Thoracic aorta (tissue), 2 donors: ENCODE measurements at regions not wholly inside any gene's neighbourhood (a gene's known extent, or its start where the extent isn't known, plus 50 kb on each side); places are given as distances from the start of the nearest gene placed in this dataset.

Source experiments
- ATAC-seq: fragments of 150-250 bp; one replicate; pipeline ENCODE4 v1.8.0; 2017; ENCODE audit warnings: low read depth; ENCODE audit not compliant: insufficient number of reproducible peaks, low FRiP score
- DNase-seq: peaks from one replicate; pipeline ENCODE4 v3.0.0-alpha.2; 2020; ENCODE audit warnings: low spot score
- H3K27ac ChIP-seq, 2 donors: fragments of 200-600 bp; sonication (generic); 1 replicate in 1 of 2; 2 replicates in 1 of 2; pipeline ENCODE4 v1.5.1; 2016; ENCODE audit warnings: mild to moderate bottlenecking in 2 of 2, moderate library complexity in 2 of 2
- H3K27me3 ChIP-seq: fragments of 200-600 bp; sonication (generic); replicated peaks from 2 replicates; pipeline ENCODE4 v1.6.0; 2016; ENCODE audit warnings: mild to moderate bottlenecking; ENCODE audit not compliant: insufficient read depth
- H3K36me3 ChIP-seq: fragments of 200-600 bp; sonication (generic); one replicate; pipeline ENCODE4 v1.5.1; 2016
- H3K4me1 ChIP-seq, 2 donors: fragments of 200-600 bp; sonication (generic); 1 replicate in 1 of 2; 2 replicates in 1 of 2; pipeline versions ENCODE4 v1.5.1 to v1.6.0; 2016; ENCODE audit warnings: low read depth in 2 of 2, mild to moderate bottlenecking in 1 of 2; ENCODE audit not compliant: control insufficient read depth in 1 of 2
- H3K4me3 ChIP-seq: fragments of 200-600 bp; sonication (generic); 2 replicates; pipeline ENCODE4 v1.5.1; 2016; ENCODE audit warnings: mild to moderate bottlenecking
- H3K9me3 ChIP-seq: fragments of 200-600 bp; sonication (generic); 2 replicates; pipeline ENCODE4 v1.5.1; 2016
- TF ChIP-seq, protein P1 (sequence below): fragments of 200-600 bp; sonication (generic); IDR thresholded peaks from one replicate; pipeline ENCODE4 v1.5.1; 2019; ENCODE audit warnings: antibody characterized with exemption

- TF ChIP-seq, protein P1, sequence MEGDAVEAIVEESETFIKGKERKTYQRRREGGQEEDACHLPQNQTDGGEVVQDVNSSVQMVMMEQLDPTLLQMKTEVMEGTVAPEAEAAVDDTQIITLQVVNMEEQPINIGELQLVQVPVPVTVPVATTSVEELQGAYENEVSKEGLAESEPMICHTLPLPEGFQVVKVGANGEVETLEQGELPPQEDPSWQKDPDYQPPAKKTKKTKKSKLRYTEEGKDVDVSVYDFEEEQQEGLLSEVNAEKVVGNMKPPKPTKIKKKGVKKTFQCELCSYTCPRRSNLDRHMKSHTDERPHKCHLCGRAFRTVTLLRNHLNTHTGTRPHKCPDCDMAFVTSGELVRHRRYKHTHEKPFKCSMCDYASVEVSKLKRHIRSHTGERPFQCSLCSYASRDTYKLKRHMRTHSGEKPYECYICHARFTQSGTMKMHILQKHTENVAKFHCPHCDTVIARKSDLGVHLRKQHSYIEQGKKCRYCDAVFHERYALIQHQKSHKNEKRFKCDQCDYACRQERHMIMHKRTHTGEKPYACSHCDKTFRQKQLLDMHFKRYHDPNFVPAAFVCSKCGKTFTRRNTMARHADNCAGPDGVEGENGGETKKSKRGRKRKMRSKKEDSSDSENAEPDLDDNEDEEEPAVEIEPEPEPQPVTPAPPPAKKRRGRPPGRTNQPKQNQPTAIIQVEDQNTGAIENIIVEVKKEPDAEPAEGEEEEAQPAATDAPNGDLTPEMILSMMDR = no peak
- no peak for DNase-seq
- Histone ChIP-seq H3K36me3 (no peaks in the 10 kb centered on the region), H3K27ac (no peak overlapping the region), H3K4me3 (no peak overlapping the region), H3K27me3 (no peaks in the 10 kb centered on the region), H3K9me3 (no peaks in the 10 kb centered on the region), H3K4me1 (no peaks in the 10 kb centered on the region)
- no peak for ATAC-seq
Observed at GRCh38 chr7:91543646-91544045, 279.4 kb downstream of the FZD1 start.

DNA sequence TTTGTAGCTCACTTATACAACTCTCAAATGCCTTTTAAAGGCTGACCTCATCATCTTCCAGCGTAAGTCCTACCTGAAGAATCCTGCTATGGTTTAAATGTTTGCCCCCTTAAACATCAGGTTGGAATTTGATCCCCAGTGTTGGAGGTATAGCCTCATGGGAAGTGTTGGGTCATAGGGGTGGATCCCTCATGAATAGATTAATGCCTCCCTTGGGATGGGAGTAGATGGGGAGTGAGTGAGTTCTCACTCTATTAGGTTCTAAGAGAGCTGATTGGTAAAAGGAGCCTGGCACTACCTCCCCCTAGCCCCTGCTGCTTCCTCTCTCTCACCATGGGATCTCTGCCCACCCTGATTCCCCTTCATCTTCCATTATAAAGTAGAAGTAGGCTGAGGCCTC lies 285.6 kb downstream of the FZD1 start:
- Histone ChIP-seq H3K27ac (no peak overlapping the region), H3K4me3 (no peak overlapping the region), H3K9me3 (no peaks in the 10 kb centered on the region), H3K27me3 (no peaks in the 10 kb centered on the region), H3K4me1 (peaks cover 5 to 16% of the 10 kb centered on the region in 2 donors), H3K36me3 (no peaks in the 10 kb centered on the region)
- no peak for ATAC-seq
- TF ChIP-seq, protein P1 = no peak
- no peak for DNase-seq

GRCh38 chr7:91550931-91551330 lies 286.7 kb downstream of the FZD1 start:
- H3K9me3 ChIP-seq = no peaks in the 10 kb centered on the region
- H3K36me3 ChIP-seq = no peaks in the 10 kb centered on the region
- H3K4me1 ChIP-seq = peaks cover 5 to 16% of the 10 kb centered on the region in 2 donors
- ATAC-seq = no peak
- DNase-seq = no peak
- no peaks in the 10 kb centered on the region for H3K27me3 ChIP-seq
- H3K27ac ChIP-seq = no peak overlapping the region
- TF ChIP-seq, protein P1 = no peak
- H3K4me3 ChIP-seq = no peak overlapping the region

DNA sequence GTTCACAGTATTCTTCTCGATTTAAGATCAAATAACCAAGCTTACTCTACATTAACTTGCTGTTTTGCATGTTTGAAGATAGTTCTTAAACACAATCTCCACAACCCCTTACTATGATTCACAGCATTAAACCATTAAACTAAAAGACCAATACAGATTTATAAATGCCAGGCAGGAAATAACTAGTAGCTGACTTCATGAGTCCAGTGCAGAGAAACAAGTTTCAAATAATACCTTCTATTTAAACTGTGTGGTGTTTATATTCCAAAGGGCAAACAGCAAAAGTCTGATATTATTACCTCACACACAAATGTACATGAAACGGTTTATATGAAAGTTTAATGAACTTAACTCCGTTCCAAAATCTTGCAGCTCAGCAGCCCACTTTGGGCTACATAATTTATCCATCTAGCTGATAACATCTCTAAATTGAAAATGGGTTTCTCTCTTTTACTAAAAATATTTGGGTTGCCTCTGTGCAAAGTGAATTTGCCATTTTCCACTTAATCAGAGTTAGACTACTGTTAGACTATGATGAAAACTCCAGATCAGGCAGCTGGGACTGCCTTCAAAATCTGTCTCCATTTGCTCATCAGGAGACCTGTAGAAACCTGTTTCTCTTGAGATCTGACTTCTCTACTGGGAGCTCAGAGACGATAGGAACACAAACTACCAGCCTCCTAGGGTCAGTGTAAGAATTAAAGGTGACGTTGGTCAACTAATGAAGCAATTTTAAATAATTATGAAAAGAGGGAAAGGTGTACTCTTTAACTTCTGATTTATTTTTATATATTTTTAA lies 287.3 kb downstream of the FZD1 start:
- TF ChIP-seq, protein P1 = no peak
- H3K36me3 ChIP-seq = no peaks in the 10 kb centered on the region
- ATAC-seq = no peak
- H3K4me1 ChIP-seq = peaks cover 5 to 16% of the 10 kb centered on the region in 2 donors
- H3K27ac ChIP-seq = no peak overlapping the region
- no peak overlapping the region for H3K4me3 ChIP-seq
- H3K9me3 ChIP-seq = no peaks in the 10 kb centered on the region
- DNase-seq = no peak
- H3K27me3 ChIP-seq = no peaks in the 10 kb centered on the region

DNA sequence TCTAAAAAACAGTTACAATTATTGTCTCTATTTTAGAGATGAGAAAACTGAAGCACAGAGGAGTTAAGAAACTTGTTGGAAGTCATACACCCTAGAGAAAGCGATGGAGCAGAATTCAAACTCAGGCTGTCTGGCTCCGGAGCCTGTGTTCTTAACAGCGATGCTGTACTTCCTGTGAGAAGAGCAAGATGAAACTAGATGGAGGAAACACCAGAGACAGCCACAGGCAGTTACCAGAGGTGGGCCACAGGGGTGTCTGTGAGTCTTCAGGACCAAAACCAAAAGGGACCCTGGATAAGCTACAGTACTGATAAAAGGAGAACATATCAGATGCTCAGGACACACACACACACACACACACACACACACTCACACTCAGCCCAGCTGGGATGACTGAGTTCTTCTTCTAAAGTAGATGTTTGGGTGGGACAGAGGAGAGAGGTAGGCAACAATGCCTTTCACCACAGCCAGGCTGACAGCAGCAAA lies 289.2 kb downstream of the FZD1 start:
- Histone ChIP-seq H3K9me3 (no peaks in the 10 kb centered on the region), H3K4me1 (peaks cover 5 to 16% of the 10 kb centered on the region in 2 donors), H3K4me3 (no peak overlapping the region), H3K27ac (no peak overlapping the region), H3K36me3 (no peaks in the 10 kb centered on the region), H3K27me3 (no peaks in the 10 kb centered on the region)
- TF ChIP-seq, protein P1 = no peak
- no peak for ATAC-seq
- DNase-seq = no peak
